GM23338 (cell line): ENCODE measurements at regions not wholly inside any gene's neighbourhood (a gene's known extent, or its start where the extent isn't known, plus 50 kb on each side); places are given as distances from the start of the nearest gene placed in this dataset.

Source experiments
- CREB1 ChIP-seq: fragments of 250-450 bp; sonication (Bioruptor Pico); IDR thresholded peaks from 2 replicates; pipeline ENCODE4 v1.5.0; 2020; ENCODE audit warnings: low read depth, mild to moderate bottlenecking, moderate library complexity
- JUNB ChIP-seq: IDR thresholded peaks from one replicate; pipeline ENCODE4 v1.6.1; 2016; ENCODE audit warnings: antibody characterized with exemption; ENCODE audit not compliant: unreplicated experiment
- NANOG ChIP-seq: IDR thresholded peaks from 2 replicates; pipeline ENCODE4 v1.6.1; 2016; ENCODE audit warnings: antibody characterized with exemption, borderline replicate concordance
- POLR2AphosphoS5 ChIP-seq: IDR thresholded peaks from 2 replicates; pipeline ENCODE4 v1.6.1; 2016; ENCODE audit warnings: antibody characterized with exemption, low read depth
- STAT1 ChIP-seq: IDR thresholded peaks from one replicate; pipeline ENCODE4 v1.6.1; 2016; ENCODE audit warnings: antibody characterized with exemption; ENCODE audit not compliant: unreplicated experiment
- TF ChIP-seq, protein P1 (sequence below): fragments of 250-450 bp; sonication (Bioruptor Pico); IDR thresholded peaks from 2 replicates; pipeline ENCODE4 v1.5.0; 2020; ENCODE audit warnings: mild to moderate bottlenecking, moderate library complexity
- TF ChIP-seq, protein P2 (sequence below): IDR thresholded peaks from one replicate; pipeline ENCODE4 v1.6.1; 2018; ENCODE audit warnings: antibody characterized with exemption; ENCODE audit not compliant: unreplicated experiment
- TF ChIP-seq, protein P3 (sequence below): IDR thresholded peaks from 2 replicates; pipeline ENCODE4 v1.6.1; 2016; ENCODE audit warnings: antibody characterized with exemption

DNA sequence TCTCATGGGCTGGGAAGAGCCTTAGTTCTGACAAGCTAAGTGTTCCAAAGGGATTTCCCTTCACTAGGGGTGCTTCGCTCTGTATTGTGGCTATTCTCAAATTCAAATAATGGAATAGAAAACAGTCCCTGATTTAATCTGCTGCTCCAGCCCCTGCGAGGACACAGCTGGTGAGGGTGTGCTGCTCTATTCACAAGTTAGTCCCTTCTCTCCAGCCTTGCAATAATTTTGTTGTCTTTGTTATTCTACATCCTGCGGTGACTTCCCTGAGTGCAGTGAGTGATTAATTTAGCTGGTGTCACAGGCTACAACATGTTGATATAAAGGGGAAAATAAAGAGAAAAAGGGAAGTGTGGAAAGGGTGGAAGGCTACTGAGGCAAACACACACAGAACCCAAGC is 180.5 kb upstream of the VEPH1 start (continued):
- TF ChIP-seq, protein P1, sequence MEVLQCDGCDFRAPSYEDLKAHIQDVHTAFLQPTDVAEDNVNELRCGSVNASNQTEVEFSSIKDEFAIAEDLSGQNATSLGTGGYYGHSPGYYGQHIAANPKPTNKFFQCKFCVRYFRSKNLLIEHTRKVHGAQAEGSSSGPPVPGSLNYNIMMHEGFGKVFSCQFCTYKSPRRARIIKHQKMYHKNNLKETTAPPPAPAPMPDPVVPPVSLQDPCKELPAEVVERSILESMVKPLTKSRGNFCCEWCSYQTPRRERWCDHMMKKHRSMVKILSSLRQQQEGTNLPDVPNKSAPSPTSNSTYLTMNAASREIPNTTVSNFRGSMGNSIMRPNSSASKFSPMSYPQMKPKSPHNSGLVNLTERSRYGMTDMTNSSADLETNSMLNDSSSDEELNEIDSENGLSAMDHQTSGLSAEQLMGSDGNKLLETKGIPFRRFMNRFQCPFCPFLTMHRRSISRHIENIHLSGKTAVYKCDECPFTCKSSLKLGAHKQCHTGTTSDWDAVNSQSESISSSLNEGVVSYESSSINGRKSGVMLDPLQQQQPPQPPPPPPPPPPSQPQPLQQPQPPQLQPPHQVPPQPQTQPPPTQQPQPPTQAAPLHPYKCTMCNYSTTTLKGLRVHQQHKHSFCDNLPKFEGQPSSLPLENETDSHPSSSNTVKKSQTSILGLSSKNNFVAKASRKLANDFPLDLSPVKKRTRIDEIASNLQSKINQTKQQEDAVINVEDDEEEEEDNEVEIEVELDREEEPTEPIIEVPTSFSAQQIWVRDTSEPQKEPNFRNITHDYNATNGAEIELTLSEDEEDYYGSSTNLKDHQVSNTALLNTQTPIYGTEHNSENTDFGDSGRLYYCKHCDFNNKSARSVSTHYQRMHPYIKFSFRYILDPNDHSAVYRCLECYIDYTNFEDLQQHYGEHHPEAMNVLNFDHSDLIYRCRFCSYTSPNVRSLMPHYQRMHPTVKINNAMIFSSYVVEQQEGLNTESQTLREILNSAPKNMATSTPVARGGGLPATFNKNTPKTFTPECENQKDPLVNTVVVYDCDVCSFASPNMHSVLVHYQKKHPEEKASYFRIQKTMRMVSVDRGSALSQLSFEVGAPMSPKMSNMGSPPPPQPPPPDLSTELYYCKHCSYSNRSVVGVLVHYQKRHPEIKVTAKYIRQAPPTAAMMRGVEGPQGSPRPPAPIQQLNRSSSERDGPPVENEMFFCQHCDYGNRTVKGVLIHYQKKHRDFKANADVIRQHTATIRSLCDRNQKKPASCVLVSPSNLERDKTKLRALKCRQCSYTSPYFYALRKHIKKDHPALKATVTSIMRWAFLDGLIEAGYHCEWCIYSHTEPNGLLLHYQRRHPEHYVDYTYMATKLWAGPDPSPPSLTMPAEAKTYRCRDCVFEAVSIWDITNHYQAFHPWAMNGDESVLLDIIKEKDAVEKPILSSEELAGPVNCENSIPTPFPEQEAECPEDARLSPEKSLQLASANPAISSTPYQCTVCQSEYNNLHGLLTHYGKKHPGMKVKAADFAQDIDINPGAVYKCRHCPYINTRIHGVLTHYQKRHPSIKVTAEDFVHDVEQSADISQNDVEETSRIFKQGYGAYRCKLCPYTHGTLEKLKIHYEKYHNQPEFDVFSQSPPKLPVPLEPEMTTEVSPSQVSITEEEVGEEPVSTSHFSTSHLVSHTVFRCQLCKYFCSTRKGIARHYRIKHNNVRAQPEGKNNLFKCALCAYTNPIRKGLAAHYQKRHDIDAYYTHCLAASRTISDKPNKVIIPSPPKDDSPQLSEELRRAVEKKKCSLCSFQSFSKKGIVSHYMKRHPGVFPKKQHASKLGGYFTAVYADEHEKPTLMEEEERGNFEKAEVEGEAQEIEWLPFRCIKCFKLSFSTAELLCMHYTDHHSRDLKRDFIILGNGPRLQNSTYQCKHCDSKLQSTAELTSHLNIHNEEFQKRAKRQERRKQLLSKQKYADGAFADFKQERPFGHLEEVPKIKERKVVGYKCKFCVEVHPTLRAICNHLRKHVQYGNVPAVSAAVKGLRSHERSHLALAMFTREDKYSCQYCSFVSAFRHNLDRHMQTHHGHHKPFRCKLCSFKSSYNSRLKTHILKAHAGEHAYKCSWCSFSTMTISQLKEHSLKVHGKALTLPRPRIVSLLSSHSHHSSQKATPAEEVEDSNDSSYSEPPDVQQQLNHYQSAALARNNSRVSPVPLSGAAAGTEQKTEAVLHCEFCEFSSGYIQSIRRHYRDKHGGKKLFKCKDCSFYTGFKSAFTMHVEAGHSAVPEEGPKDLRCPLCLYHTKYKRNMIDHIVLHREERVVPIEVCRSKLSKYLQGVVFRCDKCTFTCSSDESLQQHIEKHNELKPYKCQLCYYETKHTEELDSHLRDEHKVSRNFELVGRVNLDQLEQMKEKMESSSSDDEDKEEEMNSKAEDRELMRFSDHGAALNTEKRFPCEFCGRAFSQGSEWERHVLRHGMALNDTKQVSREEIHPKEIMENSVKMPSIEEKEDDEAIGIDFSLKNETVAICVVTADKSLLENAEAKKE (CRISPR knock-in tag), result no peak
- TF ChIP-seq STAT1 (no peak), CREB1 (CRISPR knock-in tag) (no peak), POLR2AphosphoS5 (no peak), JUNB (no peak), NANOG (no peak)
- TF ChIP-seq, protein P2, sequence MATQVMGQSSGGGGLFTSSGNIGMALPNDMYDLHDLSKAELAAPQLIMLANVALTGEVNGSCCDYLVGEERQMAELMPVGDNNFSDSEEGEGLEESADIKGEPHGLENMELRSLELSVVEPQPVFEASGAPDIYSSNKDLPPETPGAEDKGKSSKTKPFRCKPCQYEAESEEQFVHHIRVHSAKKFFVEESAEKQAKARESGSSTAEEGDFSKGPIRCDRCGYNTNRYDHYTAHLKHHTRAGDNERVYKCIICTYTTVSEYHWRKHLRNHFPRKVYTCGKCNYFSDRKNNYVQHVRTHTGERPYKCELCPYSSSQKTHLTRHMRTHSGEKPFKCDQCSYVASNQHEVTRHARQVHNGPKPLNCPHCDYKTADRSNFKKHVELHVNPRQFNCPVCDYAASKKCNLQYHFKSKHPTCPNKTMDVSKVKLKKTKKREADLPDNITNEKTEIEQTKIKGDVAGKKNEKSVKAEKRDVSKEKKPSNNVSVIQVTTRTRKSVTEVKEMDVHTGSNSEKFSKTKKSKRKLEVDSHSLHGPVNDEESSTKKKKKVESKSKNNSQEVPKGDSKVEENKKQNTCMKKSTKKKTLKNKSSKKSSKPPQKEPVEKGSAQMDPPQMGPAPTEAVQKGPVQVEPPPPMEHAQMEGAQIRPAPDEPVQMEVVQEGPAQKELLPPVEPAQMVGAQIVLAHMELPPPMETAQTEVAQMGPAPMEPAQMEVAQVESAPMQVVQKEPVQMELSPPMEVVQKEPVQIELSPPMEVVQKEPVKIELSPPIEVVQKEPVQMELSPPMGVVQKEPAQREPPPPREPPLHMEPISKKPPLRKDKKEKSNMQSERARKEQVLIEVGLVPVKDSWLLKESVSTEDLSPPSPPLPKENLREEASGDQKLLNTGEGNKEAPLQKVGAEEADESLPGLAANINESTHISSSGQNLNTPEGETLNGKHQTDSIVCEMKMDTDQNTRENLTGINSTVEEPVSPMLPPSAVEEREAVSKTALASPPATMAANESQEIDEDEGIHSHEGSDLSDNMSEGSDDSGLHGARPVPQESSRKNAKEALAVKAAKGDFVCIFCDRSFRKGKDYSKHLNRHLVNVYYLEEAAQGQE, result no peak
- TF ChIP-seq, protein P3, sequence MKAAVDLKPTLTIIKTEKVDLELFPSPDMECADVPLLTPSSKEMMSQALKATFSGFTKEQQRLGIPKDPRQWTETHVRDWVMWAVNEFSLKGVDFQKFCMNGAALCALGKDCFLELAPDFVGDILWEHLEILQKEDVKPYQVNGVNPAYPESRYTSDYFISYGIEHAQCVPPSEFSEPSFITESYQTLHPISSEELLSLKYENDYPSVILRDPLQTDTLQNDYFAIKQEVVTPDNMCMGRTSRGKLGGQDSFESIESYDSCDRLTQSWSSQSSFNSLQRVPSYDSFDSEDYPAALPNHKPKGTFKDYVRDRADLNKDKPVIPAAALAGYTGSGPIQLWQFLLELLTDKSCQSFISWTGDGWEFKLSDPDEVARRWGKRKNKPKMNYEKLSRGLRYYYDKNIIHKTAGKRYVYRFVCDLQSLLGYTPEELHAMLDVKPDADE, result no peak
